Psoas muscle (tissue), 7 donors: ENCODE measurements at regions not wholly inside any gene's neighbourhood (a gene's known extent, or its start where the extent isn't known, plus 50 kb on each side); places are given as distances from the start of the nearest gene placed in this dataset.
"Not testable (repeated sequence)": the region's sequence is repeated elsewhere in the genome, so short reads cannot be mapped to it uniquely, and the experiment has no call there.

Experiments used
- ATAC-seq, 4 donors: fragments of 200-7000 bp; cut with Tn5 transposase; one replicate each; pipeline ENCODE4 v1.9.1; 2020; ENCODE audit warnings: moderate library complexity in 3 of 4, mild to moderate bottlenecking in 2 of 4
- DNase-seq, 2 donors: peaks; one replicate each; pipeline ENCODE4 v3.0.0-alpha.2; 2020
- H3K27ac ChIP-seq: fragments of 200-600 bp; one replicate; pipeline ENCODE4 v1.8.0; 2022
- H3K27me3 ChIP-seq, 3 donors: fragments of 200-600 bp in 1 of 3; one replicate each; pipeline versions ENCODE4 v1.6.1 to v1.8.0; 2013 to 2022; ENCODE audit warnings: low read length in 2 of 3, mild to moderate bottlenecking in 2 of 3, moderate library complexity in 1 of 3; ENCODE audit not compliant: insufficient read depth in 3 of 3
- H3K36me3 ChIP-seq, 2 donors: fragments of 200-600 bp in 1 of 2; one replicate each; pipeline versions ENCODE4 v1.6.1 to v1.8.0; 2013 to 2022; ENCODE audit warnings: low read depth in 1 of 2, mild to moderate bottlenecking in 1 of 2, moderate library complexity in 1 of 2; ENCODE audit not compliant: insufficient read depth in 1 of 2
- H3K4me1 ChIP-seq: fragments of 200-600 bp; one replicate; pipeline ENCODE4 v1.8.0; 2022
- H3K4me3 ChIP-seq: fragments of 200-600 bp; one replicate; pipeline ENCODE4 v1.8.0; 2022; ENCODE audit warnings: mild to moderate bottlenecking
- H3K9me3 ChIP-seq: fragments of 200-600 bp; one replicate; pipeline ENCODE4 v1.8.0; 2022
- CTCF ChIP-seq: fragments of 200-600 bp; IDR thresholded peaks from one replicate; pipeline ENCODE4 v1.8.0; 2022; ENCODE audit warnings: antibody characterized with exemption
- WGBS, 3 donors: extraction: QIAGEN DNeasy Blood & Tissue Kit; methylation state at CpG; one replicate each; pipeline versions ENCODE4 v1.1.6 to v1.1.7; 2013; 5-methylcytosine and 5-hydroxymethylcytosine counted together
- intact Hi-C, 2 donors: fragments of 100-400 bp; cut with DNase I; formaldehyde crosslinking; loops; one replicate each; pipeline versions ENCODE4 v1.11.0 to v1.14.2; 2022
- donor health status: healthy with polysubstance abuse.
- donor health status: DM: no; HTN: no; CAD: no; lungs with moderate emphysema.
- donor health status: Bipolar disorder and iron deficiency.
- donor health status: healthy.
- donor health status: DM: yes; HTN: yes; CAD: no.
- donor health status: DM: no; HTN: no; CAD: no.
- donor health status: DM: yes; HTN: yes; CAD: no.

DNA sequence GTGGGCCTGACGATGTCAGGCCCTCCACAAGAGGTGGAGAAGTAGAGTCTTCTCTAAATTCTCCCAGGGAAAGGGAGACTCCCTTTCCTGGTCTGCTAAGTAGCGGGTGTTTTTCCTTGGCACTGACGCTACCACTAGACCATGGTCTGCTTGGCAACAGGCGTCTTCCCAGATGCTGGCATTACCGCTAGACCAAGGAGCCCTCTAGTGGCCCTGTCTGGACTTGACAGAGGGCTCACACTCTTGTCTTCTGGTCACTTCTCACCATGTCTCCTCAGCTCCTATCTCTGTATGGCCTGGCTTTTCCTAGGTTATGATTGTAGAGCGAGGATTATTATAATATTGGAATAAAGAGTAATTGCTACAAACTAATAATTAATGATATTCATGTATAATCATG is 51.1 kb upstream of the RASSF6 start:
- WGBS, 3 donors: 87 to 97% (median 91%) methylated on average over 5 of the region's 6 CpGs
- H3K27ac ChIP-seq, H3K27me3 ChIP-seq, H3K36me3 ChIP-seq, intact Hi-C loops, H3K4me1 ChIP-seq, H3K4me3 ChIP-seq, H3K9me3 ChIP-seq, ATAC-seq, DNase-seq: not testable (repeated sequence)

- Histone ChIP-seq H3K4me1 (no peaks in the 10 kb centered on the region), H3K9me3 (no peaks in the 10 kb centered on the region), H3K36me3 (no peaks in the 10 kb centered on the region), H3K27ac (no peak overlapping the region), H3K27me3 (no peaks in the 10 kb centered on the region), H3K4me3 (no peak overlapping the region)
- no peak for TF ChIP-seq CTCF
- ATAC-seq (no peak), DNase-seq (no peak)
- WGBS, 3 donors: 29 to 44% (median 30%) methylated on average over 9 of the region's 9 CpGs
- intact Hi-C loops: no loop called here
Observed at GRCh38 chr4:73673286-73673685, 53.0 kb upstream of the RASSF6 start.

DNA sequence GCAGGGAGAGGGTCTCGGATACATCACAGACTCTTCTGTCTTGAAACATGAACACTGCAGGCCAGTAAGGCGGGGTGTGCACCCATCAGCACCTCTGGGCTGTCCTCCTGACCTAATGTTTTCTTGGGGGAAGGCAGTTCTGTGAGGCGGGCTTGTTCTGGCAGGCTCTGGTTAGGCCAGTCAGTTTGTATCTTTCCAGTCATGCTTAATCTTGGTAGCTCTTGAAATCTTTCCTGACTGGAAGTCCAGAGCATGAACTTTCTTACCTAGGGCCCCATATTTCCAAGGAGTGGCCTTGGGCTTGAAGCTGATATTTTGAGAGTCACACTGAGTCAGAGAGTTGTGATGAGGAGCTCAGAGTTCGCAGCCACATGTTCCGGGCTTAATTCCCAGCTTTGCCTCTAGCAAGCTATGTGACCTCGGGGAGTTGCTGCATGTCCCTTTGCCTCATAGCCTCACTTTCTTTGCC is 54.2 kb upstream of the RASSF6 start:
- TF ChIP-seq CTCF: no peak
- intact Hi-C loops: no loop called here
- no peaks in the 10 kb centered on the region for H3K9me3 ChIP-seq
- ATAC-seq (no peak), DNase-seq (peak in 1 of 2 donors; percentile 13)
- no peak overlapping the region for H3K4me3 ChIP-seq
- no peaks in the 10 kb centered on the region for H3K4me1 ChIP-seq
- H3K27ac ChIP-seq: no peak overlapping the region
- no peaks in the 10 kb centered on the region for H3K36me3 ChIP-seq
- no peaks in the 10 kb centered on the region for H3K27me3 ChIP-seq
- WGBS, 3 donors: 60 to 88% (median 61%) methylated on average over 6 of the region's 6 CpGs

- TF ChIP-seq CTCF: no peak
- Histone ChIP-seq H3K36me3 (no peaks in the 10 kb centered on the region), H3K4me1 (no peaks in the 10 kb centered on the region), H3K9me3 (no peaks in the 10 kb centered on the region), H3K27ac (no peak overlapping the region), H3K4me3 (no peak overlapping the region), H3K27me3 (no peaks in the 10 kb centered on the region)
- no peak for DNase-seq
- ATAC-seq: no peak
- intact Hi-C loops: no loop called here
- 67 to 81% (median 78%) methylated on average over 2 of the region's 2 CpGs for WGBS, 3 donors
Observed at GRCh38 chr4:73675623-73676022, 55.4 kb upstream of the RASSF6 start.

DNA sequence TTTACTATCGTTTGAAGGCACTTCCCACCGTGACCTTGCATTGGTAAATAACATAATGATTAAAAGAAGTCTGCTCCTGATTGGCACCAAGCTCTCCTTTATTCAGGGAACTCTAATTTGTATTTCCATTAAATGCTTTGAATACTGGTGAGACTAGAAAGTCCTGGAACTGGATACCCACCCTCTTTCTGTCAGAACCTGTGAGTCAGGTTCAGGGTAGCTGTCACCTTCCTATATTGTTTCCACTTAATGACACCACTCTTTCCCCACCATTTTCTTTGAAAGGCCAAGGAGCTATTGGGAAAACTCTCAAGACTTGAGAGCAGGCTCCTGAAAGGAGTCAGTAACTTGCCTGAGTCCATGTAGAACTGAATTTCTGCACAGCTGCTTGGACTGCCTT is 55.9 kb upstream of the RASSF6 start:
- intact Hi-C loops: no loop called here
- Histone ChIP-seq H3K36me3 (no peaks in the 10 kb centered on the region), H3K4me3 (no peak overlapping the region), H3K9me3 (no peaks in the 10 kb centered on the region), H3K27ac (no peak overlapping the region), H3K4me1 (no peaks in the 10 kb centered on the region), H3K27me3 (no peaks in the 10 kb centered on the region)
- no peak for ATAC-seq
- DNase-seq: no peak
- 74 to 90% (median 75%) methylated on average over 2 of the region's 2 CpGs for WGBS, 3 donors
- no peak for TF ChIP-seq CTCF
